GM19395 (cell line): ENCODE measurements at regions not wholly inside any gene's neighbourhood (a gene's known extent, or its start where the extent isn't known, plus 50 kb on each side); places are given as distances from the start of the nearest gene placed in this dataset.

ENCODE experiments used
- ATAC-seq: cut with Tn5 transposase; IDR thresholded peaks from one replicate; pipeline ENCODE4 v1.9.1; 2021; ENCODE audit warnings: mild to moderate bottlenecking, moderate library complexity; ENCODE audit not compliant: unreplicated experiment

DNA sequence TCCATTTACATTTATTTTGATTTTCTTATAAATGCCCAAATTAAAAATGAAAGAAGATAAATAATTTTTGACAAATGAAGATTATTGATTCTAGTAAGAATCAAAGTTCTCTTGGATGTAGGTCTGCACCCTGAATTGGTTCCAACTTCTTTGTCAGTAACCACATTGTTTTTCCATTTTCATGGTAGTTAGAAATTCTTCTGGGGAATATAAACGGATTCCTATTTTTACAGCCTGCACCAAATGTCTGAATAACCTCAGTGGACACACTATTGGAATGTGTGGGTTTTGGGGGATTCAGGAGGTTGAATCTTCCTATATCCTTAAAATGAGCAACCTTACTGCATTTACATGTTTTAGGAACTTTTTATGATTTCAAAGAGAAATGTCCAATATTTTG lies 1085.3 kb upstream of the MAP3K7 start:
- no peak for ATAC-seq

DNA sequence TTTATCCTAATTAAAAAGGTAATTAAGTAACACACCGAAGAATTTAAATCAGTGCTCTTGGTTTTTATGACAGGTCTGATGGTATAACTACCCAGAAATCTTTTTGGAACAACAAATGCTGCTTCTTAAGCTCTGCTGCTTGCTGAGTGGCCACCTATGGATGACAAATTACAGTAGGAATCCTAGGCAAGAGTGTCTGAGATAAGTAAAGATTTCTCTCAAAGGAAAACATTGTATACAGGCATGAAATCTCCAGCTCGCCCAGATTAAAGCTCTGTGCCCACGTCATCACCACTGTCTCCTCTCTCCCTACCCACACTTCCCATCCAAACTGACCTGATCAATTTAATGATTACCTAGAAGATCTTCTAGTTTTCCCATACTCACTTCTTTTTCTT lies 1083.0 kb upstream of the MAP3K7 start:
- ATAC-seq, result no peak

DNA sequence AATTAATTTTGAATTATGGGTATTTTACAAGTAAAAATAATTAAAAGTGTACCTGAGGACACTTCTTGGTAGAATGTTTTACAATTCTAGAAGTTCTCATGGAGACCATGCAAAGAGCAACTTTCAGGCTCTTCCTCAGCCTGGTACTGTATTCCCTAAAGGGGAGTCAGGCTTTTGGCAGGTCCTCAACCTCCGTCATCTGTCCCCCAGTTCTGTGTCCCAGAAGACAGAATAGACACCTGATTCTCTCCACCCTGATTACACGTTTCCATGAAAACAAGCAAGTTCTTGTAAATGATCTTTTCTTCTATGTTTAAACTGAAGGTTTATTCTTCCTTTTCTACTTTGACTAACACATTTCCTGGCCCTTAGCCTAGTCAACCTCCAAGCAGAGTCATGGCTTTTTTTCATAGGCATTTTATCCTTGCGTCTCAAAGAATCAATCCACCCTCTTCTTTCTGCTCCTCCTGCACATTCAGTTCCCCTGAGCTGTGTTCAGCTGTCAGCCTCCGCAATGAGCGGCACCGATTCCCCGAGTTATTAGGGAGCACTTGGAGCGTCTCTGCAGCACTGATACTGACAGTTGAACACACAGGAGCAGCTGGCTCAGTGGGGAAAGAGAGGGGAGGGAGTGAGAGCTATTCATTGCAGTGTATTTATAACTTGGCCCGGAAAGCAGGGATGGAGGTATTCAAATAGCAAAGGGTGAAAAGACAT lies 1082.4 kb upstream of the MAP3K7 start:
- no peak for ATAC-seq

DNA sequence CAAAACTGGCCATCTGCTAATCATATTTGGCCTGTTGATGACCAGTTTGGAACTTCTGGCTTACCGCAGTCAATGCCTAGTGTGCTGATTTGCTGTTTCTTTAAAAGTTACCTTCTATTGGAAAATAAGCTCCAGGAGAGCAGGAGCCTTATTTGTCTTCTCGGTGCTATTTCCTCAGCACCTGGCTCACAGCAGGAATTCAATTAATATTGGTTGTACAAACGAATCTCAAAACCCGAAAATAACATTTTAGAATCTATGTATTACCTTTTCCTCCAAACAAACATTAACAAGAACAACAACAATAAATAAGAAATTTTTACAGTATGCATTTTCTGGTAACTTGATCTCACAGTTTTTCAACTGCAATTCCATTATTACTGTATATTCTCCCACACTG lies 1080.7 kb upstream of the MAP3K7 start:
- no peak for ATAC-seq

DNA sequence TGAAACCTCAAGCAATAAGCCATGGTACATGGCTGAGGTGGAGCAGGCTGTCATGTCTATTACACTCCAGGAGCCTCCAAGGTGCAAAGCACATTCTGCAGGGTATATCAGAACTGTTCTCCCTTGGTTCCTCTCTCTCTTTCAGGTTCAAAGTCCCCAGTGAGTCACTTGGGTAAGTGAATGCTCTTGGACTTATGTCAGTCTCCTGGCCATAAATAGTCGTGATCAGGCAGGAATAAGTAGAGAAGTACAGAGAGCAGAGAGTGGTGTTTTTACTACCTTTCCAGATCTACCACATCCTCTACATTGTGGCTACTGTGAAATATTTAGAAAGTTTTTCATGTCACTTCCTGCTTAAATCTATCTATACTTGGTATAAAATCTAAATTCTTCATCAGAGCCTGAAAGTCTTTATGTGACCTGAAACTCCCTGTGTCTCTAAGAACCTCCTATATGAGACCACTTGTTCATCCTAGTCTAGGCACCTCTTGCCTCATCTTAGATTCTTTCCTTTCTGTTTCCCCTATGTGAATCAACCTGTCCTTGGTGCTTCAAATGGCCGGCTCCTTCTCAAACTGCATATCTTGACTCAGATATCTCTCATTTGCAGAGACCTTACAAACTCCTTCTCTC lies 1077.6 kb upstream of the MAP3K7 start:
- ATAC-seq, result peak; percentile 73

DNA sequence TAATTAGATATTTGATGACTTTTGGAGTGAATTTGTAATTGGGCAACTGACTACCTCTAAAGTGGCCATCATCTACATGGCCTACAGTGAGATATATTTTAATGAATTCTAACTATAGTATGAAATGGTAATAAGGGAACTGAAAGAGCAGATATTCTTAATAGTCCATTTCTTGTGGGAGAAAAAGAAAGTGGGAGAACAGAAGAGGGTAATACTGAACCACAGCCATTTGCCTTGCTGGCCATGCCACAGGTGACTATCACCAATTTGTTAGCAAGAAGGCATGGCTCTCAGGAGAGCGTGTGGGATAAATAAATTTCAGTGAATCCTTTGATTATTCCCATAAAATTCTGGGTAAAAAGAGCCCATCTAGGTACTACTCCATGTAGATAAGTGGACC lies 1074.0 kb upstream of the MAP3K7 start:
- no peak for ATAC-seq

DNA sequence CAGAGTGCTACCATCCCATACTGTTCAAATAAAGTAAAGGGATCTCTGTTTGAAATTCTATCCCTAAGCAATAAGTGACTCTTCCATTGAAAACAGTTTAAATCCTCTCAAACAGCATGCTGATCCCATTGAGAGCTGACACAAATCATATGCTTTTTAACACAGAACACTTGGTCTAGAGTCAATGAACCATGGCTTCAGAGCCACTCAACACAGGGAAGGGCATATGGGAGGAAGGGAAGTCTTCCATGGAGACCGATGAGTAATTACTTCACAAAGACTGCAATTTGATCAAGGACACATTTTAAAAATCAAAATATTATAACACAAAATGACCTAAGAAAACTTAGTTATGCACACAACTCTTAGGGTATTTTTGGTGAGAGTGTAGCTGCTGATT lies 1073.0 kb upstream of the MAP3K7 start:
- ATAC-seq, result no peak

DNA sequence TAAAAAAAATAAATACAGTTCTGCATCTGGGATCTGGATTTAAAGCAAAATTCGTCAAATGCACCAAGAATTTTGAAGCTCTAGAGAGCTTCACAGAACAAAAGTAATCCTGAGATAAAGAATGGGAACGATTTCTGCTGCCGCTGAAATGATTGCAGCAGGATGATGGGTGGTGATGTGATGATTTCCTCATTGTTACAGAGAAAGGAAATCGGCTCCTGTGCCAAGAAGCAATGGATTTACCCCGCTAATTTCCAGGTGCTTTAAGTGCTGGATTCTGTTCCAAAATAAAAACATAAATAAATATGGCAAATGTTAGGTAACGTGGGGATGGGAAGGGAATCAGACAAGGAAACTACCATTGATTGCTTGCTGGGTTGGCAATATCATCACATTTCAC lies 1067.9 kb upstream of the MAP3K7 start:
- ATAC-seq, result no peak

DNA sequence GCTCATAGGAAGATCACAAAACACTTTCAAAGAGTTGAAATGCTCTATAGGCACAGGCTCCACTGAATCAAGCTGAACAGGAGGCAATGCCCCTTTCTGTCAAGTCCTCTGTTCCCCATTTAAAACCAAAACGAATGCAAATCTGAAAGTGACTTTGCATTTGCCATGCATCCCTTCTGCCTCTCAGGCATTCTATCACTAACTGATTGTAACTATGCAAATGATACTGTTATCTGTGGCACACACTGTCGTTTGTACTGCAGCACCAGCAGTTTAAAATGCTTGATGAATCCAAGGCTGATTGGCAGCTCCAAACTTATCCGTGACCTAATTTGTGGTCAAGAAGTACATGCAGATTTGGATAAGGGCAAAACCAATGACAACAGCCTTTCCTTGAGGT lies 1067.5 kb upstream of the MAP3K7 start:
- no peak for ATAC-seq

DNA sequence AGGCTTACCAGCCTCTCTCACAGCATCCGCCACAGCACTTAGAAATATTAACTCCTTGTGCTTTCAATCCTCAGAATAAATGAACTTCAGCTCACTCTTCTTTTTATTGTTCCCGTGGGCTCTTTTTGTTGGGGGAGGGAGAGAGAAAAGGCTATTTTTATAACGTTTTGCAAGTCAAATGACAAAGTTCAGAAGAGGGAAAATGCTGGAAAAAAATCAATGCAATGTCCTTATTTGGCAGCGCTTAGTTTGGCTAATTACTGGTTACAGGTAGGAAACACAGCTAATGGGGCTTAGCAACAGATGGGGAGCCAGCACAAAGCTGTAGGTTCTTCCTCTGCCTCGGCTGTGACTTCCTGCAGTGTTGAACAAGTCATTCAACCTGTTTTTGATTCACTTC lies 1067.0 kb upstream of the MAP3K7 start:
- ATAC-seq, result no peak

DNA sequence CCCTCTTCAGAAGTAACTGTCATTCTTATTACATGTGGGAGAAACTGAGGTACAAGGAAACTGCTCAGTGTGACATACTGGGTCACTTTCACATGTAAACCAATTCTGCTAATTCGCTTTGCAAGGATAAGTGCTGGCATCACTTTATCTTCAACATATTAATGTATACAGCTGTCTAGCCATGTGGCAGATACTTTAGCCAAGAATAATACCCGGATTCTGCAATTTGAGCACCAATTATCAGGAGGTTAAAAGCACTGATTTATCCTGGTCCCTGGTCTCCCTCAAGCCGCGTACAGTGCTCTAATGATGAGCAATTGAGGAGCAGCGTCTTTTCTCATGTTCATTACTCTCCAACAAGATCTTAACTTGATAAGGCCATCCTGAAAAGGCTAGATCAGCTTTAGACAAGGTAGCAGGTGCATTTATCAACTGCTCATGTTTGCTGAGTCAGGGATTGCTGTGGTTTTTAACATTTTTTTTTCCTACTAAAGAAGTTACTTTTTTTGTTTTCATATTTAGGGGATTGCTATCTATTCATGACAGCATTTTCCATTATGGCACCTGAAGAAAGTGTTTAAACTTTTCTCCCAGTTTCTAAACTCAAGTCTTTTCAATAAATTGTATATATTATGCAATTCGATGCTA lies 1066.3 kb upstream of the MAP3K7 start:
- ATAC-seq, result no peak

DNA sequence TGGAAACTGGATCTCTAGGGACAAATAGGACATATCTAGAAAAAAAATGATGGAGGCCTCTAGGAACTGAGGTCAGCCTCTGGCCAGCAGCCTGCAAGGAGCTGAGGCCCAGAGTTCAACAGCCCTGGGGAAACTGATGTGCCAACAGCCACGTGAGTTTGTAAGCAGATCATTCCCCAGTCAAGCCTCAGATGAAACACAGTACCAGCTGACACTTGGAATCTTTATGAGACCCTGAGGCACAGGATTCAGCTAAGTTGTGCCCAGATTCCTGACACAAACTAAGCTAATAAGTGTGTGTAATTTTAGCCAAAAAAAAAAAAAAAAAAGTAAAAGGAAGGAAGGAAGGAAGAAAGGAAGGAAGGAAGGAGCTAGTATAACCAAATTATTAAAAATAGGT lies 1059.8 kb upstream of the MAP3K7 start:
- ATAC-seq, result no peak

DNA sequence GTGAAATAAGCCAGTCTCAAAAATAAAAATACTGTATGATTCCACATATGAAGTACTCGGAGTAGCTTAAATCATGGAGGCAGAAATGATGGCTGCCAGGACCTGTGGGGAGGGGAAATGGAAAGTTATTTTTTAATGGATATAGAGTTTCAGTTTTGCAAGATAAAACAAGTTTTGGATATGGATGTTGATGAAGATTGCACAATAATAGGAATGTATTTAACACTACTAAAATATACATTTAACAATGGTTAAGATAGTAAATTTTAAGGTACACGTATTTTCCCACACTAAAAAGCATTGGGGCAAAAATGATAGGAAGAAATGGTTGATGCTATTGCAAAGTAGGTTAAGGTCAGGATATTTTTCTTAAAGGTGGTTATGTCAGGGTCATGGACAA lies 1058.9 kb upstream of the MAP3K7 start:
- ATAC-seq, result no peak

DNA sequence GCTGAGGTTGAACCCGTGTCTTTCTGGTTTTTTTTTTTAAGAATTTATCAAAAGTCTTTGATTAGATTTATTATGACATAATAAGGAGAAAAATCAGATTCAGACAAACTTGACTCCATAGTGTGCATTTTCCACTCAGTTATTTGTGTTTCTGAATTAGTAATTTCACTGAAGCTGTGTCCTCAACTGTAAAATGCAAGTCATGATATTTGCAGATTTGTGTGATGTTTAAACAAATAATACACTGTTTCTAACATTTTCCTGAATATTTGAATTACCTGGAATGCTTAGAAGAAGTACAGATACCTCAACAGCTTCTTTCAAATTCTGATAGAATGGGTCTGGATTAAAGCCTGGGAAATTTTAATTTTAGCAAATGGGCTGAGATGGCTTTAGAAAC lies 1050.3 kb upstream of the MAP3K7 start:
- no peak for ATAC-seq

DNA sequence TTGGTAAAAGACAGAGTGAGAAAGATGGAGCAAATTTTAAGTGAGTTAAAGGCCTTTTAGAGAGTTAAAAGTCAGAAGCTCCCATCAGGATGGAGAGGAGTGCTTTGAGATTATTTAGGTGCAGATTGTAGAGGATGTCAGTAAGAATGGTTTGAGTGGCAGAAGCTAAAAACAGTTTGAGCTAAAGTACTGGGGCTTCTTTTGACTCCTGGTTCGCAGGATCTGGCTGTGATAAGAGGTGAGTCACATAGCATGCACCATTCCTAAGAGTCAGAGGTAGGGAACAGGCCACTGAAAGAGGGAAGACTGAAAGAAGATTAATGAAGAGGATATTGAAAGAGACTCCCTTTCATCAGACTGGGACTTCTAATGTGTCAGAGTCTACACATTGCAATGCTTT lies 1047.9 kb upstream of the MAP3K7 start:
- no peak for ATAC-seq

DNA sequence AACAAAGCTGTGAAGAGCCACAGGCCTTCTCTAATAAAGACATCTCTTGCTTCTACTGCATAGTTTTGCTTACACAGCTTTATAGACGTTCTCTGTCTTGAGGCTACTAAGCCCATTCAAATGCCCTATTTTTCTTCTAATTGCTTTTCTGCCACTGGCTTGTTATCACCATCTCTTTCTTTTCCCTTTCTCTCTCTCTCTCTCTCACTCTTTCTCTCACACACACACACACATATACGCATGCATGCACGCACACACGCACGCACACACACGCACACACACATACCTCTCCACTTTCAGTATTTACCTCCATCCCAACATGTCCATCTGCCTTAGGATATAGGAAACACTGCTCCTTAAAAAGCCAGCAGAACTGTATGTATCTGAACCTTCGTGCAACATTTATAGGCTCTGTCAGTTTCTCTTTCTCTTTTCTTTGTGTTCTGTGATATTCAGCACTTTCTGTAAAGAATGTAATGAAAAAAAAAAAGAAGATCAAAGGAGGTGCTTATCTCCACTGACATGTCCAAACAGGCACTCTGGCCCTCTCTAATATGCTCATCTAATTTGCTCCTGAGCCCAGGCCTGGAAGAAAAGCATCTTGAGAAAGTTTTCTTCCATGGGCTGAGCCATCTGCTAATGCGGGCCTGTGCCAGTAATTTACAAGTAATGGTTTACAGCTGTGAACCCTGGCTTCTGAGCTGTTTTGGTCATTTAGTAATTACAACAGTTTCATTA lies 1046.7 kb upstream of the MAP3K7 start:
- ATAC-seq, result no peak

DNA sequence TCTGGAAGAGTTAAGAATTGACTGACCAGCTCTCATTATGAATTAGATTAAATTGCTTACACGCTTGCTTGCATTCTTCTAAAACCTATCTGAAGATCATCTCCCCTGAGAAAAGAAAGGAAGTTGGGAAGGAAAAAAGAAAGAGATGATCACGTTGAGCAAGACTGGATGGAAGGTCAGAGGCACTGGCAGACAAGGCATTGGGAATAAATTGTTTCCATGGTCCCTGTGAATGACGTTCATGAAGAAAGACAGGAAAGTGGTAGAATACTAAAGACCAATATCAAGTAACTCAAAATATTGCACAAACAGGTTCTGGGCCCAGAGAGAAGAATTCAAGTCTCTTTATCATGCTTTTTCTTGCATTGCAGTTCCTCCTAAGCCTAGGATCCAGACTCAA lies 1045.4 kb upstream of the MAP3K7 start:
- ATAC-seq, result no peak

DNA sequence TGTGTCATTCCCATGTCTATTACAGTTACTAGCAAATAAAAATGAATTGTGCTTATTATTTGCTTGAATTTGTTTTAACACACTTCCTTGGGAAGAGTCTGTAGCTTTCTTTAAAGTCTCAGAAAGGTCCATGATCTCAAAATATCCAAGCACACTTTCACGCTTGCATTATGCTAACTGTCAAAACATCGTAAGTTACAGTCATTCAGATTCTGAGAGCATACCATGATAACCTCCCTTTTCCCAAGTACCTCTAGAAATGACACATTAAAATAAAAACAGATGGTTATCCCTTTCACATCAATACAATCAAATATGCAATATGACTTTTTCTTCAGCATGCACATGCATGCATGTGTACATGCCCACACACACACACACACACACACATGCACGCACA lies 1044.4 kb upstream of the MAP3K7 start:
- ATAC-seq, result no peak

DNA sequence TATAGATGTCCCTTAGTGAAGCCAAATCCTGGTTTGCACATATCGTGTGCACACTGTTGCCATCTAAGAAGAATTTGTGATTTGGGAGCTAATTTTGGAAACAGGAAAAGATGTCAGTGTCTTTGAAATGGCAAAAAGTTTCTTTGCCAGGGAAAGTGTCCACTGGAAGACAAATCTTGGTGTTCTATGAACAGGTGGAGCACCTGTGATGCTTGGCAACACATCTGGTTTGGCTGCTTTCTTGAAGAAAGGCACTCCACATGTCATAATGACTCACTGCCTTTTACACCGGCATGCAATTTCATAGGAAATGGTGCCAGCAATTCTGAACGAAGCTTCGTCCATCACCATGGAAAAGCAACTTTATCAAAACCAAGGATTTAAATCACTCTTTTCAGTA lies 1040.0 kb upstream of the MAP3K7 start:
- ATAC-seq, result no peak

DNA sequence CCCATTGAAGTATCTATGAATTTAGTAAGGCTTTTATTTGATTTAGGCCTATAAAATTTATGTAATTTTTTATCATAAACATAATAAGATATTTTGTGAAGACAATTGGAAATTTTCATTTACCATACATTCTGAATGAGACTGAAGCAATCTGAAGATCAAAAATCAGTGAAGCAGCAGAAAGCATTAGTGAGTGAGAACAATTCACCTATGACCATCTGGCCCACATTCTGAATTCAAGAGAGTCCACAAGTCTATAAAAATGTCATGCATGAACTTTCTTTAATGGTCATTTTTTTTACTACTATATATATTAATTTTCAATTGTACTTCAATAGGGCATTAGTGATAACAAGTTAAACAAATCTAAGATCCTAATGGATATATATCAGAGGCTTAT lies 1026.6 kb upstream of the MAP3K7 start:
- no peak for ATAC-seq

DNA sequence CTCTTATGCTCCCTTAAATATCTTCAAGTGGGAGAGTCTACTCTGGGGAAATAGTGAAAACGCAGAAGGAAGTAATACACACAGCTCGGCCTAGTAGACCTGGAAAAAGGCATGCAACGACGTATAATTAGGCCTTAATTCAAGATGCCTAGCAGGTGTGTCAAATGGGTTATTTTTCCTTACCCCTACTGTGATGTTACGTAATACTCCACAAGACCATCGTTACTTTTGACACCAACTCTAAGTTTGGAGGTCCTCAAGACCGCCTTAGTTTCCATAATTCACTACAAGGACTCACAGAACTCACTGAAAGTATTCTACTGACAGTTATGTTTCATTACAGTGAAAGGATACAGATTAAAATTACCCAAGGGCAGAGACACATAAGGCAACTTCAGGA lies 1024.3 kb upstream of the MAP3K7 start:
- ATAC-seq, result no peak

DNA sequence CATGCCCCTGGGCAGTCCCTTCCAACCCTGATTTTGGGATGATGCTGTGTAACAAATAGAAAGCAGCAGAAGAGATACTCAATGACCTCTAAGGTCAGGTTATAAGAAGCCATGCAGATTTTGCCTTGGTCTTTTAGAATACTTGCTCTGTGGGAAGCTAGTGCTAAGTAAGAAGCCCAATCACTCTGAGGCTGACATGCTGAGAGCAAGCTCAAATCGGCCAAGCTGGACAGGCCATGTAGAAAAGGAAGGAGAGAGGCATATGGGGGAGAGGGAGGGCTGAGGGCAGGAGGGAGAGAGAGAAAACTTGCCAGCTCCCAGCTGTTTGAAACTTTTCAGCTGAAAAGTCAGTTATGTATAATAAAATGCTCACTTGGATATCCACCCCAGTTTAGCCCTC lies 1021.6 kb upstream of the MAP3K7 start:
- ATAC-seq, result no peak
